Thoracic aorta (tissue), 2 donors: ENCODE measurements at regions not wholly inside any gene's neighbourhood (a gene's known extent, or its start where the extent isn't known, plus 50 kb on each side); places are given as distances from the start of the nearest gene placed in this dataset.
A peak's percentile ranks its signal among the peaks of the same experiment; 100 is the strongest.

Source experiments
- ATAC-seq: fragments of 150-250 bp; one replicate; pipeline ENCODE4 v1.8.0; 2017; ENCODE audit warnings: low read depth; ENCODE audit not compliant: insufficient number of reproducible peaks, low FRiP score
- DNase-seq: peaks from one replicate; pipeline ENCODE4 v3.0.0-alpha.2; 2020; ENCODE audit warnings: low spot score
- H3K27ac ChIP-seq, 2 donors: fragments of 200-600 bp; sonication (generic); 1 replicate in 1 of 2; 2 replicates in 1 of 2; pipeline ENCODE4 v1.5.1; 2016; ENCODE audit warnings: mild to moderate bottlenecking in 2 of 2, moderate library complexity in 2 of 2
- H3K27me3 ChIP-seq: fragments of 200-600 bp; sonication (generic); replicated peaks from 2 replicates; pipeline ENCODE4 v1.6.0; 2016; ENCODE audit warnings: mild to moderate bottlenecking; ENCODE audit not compliant: insufficient read depth
- H3K36me3 ChIP-seq: fragments of 200-600 bp; sonication (generic); one replicate; pipeline ENCODE4 v1.5.1; 2016
- H3K4me1 ChIP-seq, 2 donors: fragments of 200-600 bp; sonication (generic); 1 replicate in 1 of 2; 2 replicates in 1 of 2; pipeline versions ENCODE4 v1.5.1 to v1.6.0; 2016; ENCODE audit warnings: low read depth in 2 of 2, mild to moderate bottlenecking in 1 of 2; ENCODE audit not compliant: control insufficient read depth in 1 of 2
- H3K4me3 ChIP-seq: fragments of 200-600 bp; sonication (generic); 2 replicates; pipeline ENCODE4 v1.5.1; 2016; ENCODE audit warnings: mild to moderate bottlenecking
- H3K9me3 ChIP-seq: fragments of 200-600 bp; sonication (generic); 2 replicates; pipeline ENCODE4 v1.5.1; 2016
- TF ChIP-seq, protein P1 (sequence below): fragments of 200-600 bp; sonication (generic); IDR thresholded peaks from one replicate; pipeline ENCODE4 v1.5.1; 2019; ENCODE audit warnings: antibody characterized with exemption

DNA sequence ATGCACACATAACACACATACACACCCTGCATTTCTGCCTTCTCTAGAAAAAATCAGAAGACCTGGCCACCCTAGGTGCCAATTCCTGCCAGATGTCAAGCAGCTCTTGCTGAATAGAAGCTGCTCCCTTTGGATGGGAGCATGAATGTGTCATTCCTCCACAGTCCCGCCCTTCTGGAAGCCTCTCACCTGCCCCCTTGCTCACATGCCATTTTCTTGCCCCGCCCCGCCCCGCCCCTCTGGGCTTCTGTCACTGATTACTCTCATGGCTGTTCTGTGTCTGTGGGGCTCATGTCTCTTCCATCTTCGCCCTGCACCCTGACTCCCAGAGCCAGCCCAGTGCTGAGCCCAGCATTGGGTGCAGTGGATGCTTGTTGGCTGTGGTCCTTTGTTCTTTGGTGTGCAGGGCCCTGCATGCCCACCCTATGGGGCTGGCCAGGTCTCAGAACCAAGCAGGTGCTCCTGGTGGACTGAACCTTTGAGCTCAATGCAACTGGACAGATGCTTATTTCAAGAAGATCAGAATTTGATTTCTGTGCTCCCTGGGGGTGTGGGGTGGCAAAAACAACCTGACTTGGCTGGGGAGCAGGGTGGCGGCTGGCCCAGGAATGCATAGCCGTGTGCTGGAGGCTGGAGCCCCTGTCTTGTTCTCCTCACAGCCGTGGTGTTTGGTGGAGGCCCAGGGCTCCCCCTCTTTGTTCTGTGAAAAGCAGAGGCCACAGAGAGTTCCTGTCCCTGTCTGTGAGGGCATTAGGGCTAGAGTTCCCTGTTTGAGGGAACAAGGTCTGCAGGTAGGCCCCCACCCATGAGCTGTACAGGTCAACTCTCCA is 140.6 kb upstream of the GLI2 start:
- Histone ChIP-seq H3K36me3 (no peaks in the 10 kb centered on the region), H3K27me3 (no peaks in the 10 kb centered on the region), H3K9me3 (no peaks in the 10 kb centered on the region), H3K4me3 (no peak overlapping the region), H3K4me1 (peaks cover 14 to 19% of the 10 kb centered on the region in 2 donors), H3K27ac (no peak overlapping the region)
- TF ChIP-seq, protein P1, sequence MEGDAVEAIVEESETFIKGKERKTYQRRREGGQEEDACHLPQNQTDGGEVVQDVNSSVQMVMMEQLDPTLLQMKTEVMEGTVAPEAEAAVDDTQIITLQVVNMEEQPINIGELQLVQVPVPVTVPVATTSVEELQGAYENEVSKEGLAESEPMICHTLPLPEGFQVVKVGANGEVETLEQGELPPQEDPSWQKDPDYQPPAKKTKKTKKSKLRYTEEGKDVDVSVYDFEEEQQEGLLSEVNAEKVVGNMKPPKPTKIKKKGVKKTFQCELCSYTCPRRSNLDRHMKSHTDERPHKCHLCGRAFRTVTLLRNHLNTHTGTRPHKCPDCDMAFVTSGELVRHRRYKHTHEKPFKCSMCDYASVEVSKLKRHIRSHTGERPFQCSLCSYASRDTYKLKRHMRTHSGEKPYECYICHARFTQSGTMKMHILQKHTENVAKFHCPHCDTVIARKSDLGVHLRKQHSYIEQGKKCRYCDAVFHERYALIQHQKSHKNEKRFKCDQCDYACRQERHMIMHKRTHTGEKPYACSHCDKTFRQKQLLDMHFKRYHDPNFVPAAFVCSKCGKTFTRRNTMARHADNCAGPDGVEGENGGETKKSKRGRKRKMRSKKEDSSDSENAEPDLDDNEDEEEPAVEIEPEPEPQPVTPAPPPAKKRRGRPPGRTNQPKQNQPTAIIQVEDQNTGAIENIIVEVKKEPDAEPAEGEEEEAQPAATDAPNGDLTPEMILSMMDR: no peak
- ATAC-seq: no peak
- no peak for DNase-seq

DNA sequence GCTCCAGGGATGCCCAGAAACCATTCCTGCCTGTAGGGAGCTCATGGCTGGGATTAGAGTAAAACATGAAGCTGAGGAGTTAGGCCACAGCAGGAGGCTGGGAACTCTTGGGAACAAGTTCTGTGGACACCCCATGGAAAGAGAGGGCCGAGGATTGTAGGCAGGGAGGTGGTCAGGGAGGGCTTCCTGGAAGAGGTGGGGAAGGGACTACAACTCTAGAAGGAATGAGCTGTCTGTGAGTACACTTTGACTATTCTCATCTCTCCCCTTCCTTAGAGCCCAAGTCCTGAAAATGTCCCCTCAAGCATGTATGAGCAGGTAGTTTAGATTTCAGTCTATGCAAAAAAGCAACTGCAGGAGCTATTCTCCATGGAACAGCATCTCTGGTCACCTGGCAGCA is 139.9 kb upstream of the GLI2 start:
- ATAC-seq (no peak), DNase-seq (no peak)
- Histone ChIP-seq H3K4me1 (peaks cover 14 to 19% of the 10 kb centered on the region in 2 donors), H3K27me3 (no peaks in the 10 kb centered on the region), H3K36me3 (no peaks in the 10 kb centered on the region), H3K9me3 (no peaks in the 10 kb centered on the region), H3K4me3 (no peak overlapping the region), H3K27ac (no peak overlapping the region)
- TF ChIP-seq, protein P1: no peak

DNA sequence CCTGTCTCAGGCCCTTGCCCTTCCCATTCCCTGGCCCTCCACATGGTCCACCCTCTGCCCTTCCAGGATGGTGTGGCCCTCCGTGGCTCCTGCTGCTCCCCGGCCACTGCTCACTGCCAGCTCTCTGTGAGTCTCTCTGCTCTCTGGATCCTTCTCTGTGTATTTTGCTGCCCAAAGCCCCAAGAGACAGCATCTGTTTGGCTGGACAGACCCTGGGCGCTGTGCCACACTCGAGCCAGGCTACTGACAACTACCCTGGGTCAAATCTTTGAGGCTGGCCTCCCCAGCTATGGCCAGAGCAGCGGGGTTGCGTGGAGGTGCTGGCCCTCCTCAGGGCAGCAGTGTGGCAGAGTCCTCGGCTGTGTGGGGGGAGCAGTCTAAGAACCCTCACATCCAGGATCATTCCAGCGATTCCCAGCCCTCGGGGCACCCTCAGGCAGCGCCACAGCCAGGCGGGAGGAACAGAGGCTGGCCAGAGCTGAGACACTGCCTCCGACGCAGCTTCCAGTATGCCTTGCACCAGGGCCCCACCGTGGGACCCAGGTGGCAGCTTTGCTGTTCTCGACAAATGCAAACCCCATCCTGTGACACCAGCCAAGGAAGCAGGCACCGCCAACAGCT is 139.4 kb upstream of the GLI2 start:
- DNase-seq (no peak), ATAC-seq (no peak)

DNA sequence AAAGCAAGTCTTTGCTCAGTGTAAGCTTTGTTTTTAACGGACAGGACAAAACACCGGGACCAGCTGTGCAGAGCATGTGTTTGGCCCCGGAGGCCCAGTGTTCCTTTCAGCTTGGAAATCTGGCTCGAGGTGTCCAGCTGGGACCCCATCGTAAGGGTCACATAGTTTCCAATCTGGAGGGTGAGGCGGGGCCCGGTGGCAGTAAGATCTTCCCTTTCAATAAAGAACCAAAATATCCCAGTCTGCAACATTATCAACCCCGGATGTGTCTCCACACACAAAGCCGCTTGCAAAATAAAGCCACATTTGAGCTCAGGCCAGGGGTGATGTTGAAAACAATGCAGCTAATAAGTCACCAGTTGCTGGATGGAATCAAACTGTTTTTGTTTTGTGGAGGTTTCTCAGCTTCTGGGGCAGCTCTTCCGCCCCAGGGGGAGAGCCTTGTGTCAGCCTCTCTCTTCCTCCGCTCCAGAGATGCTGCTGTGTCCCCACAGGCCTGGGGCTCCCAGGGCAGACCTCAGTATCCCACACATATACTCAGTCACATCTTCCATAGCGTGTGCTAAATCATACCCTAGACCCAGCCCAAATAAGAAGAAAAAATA is 138.6 kb upstream of the GLI2 start:
- Histone ChIP-seq H3K36me3 (no peaks in the 10 kb centered on the region), H3K9me3 (no peaks in the 10 kb centered on the region), H3K27ac (no peak overlapping the region), H3K4me1 (peaks cover 14 to 19% of the 10 kb centered on the region in 2 donors), H3K27me3 (no peaks in the 10 kb centered on the region), H3K4me3 (peak overlapping the region; percentile 11)
- DNase-seq (no peak), ATAC-seq (no peak)
- TF ChIP-seq, protein P1: no peak

More for the DNA sequence above, 139.4 kb upstream of the GLI2 start:
- no peaks in the 10 kb centered on the region for H3K36me3 ChIP-seq
- no peaks in the 10 kb centered on the region for H3K27me3 ChIP-seq
- H3K27ac ChIP-seq: no peak overlapping the region
- H3K9me3 ChIP-seq: no peaks in the 10 kb centered on the region
- peaks cover 14 to 19% of the 10 kb centered on the region in 2 donors for H3K4me1 ChIP-seq
- TF ChIP-seq, protein P1: no peak
- H3K4me3 ChIP-seq: peak overlapping the region; percentile 11

DNA sequence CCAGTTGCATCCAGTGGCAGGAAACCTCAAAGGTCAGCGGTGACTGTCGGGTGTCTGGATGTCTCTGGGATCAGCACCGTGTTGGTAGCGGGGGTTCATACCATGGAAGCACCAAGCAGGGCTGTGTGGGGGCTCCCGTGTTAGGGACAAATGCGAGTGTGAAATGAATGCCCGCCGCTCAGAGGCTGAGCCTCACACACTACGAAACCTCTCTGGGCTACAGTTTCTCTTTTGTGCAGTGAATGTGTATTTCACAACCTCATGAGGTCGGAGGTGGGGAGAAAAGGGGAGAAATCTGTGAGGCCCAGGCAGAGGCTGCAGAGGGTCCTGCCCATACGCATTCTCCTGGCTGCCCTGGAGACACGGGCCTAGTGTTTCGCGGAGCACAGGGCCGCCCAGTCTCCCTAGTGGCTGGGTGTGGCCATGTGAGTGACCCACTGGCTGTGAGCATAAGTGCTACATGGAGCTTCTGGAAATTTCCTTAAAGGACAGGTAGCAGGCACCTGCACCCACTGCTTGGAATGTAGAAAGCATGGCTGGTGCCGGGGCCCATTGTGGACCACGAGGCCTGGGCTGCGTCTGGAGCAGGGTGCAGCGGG is 138.0 kb upstream of the GLI2 start:
- no peak overlapping the region for H3K27ac ChIP-seq
- H3K4me1 ChIP-seq: peaks cover 14 to 19% of the 10 kb centered on the region in 2 donors
- TF ChIP-seq, protein P1: no peak
- H3K36me3 ChIP-seq: no peaks in the 10 kb centered on the region
- H3K4me3 ChIP-seq: no peak overlapping the region
- ATAC-seq (no peak), DNase-seq (no peak)
- H3K9me3 ChIP-seq: no peaks in the 10 kb centered on the region
- H3K27me3 ChIP-seq: no peaks in the 10 kb centered on the region
